ENCODE measurements at regions not wholly inside any gene's neighbourhood (a gene's known extent, or its start where the extent isn't known, plus 50 kb on each side); places are given as distances from the start of the nearest gene placed in this dataset.

- H3K27ac ChIP-seq (ENCODE audit: low read depth, low read length, poor library complexity, severe bottlenecking) = no peak overlapping the region
- H3K4me2 ChIP-seq (ENCODE audit: low read length) = no peak overlapping the region
- no peaks in the 10 kb centered on the region for H3K9me3 ChIP-seq (ENCODE audit: low read length)
- H3K27me3 ChIP-seq (ENCODE audit: insufficient read depth, low read length) = no peaks in the 10 kb centered on the region
- H3F3A ChIP-seq (ENCODE audit: insufficient read depth, low read length) = no peaks in the 10 kb centered on the region
- H3K4me1 ChIP-seq (ENCODE audit: insufficient read depth, low read length, severe bottlenecking) = no peaks in the 10 kb centered on the region
- H2AFZ ChIP-seq (ENCODE audit: low read length) = no peak overlapping the region
- H3K4me3 ChIP-seq (ENCODE audit: low read depth, low read length, poor library complexity, severe bottlenecking) = no peak overlapping the region
- H3K79me2 ChIP-seq (ENCODE audit: insufficient read depth, low read length) = no peaks in the 10 kb centered on the region
- no peak overlapping the region for H3K9ac ChIP-seq (ENCODE audit: low read length)
- H3K36me3 ChIP-seq (ENCODE audit: insufficient read depth, low read length) = no peaks in the 10 kb centered on the region
- H4K20me1 ChIP-seq (ENCODE audit: insufficient read depth, low read length) = no peaks in the 10 kb centered on the region
- TF ChIP-seq CTCF (IDR thresholded peaks at IDR 0.05; ENCODE audit: low read length) (no peak), EZH2 (IDR thresholded peaks at IDR 0.05; ENCODE audit: borderline replicate concordance, low read length) (no peak)
- H3K9me2 ChIP-seq (ENCODE audit: low read depth, low read length) = no peaks in the 10 kb centered on the region
Observed at GRCh38 chr9:13388157-13388556, 108.7 kb upstream of the MPDZ start.

- Histone ChIP-seq H3K79me2 (ENCODE audit: insufficient read depth, low read length) (no peaks in the 10 kb centered on the region), H4K20me1 (ENCODE audit: insufficient read depth, low read length) (no peaks in the 10 kb centered on the region), H3K36me3 (ENCODE audit: insufficient read depth, low read length) (no peaks in the 10 kb centered on the region), H3F3A (ENCODE audit: insufficient read depth, low read length) (no peaks in the 10 kb centered on the region), H3K4me1 (ENCODE audit: insufficient read depth, low read length, severe bottlenecking) (no peaks in the 10 kb centered on the region), H3K9ac (ENCODE audit: low read length) (no peak overlapping the region), H3K9me2 (ENCODE audit: low read depth, low read length) (no peaks in the 10 kb centered on the region), H3K27me3 (ENCODE audit: insufficient read depth, low read length) (no peaks in the 10 kb centered on the region), H3K4me3 (ENCODE audit: low read depth, low read length, poor library complexity, severe bottlenecking) (no peak overlapping the region), H2AFZ (ENCODE audit: low read length) (no peak overlapping the region), H3K9me3 (ENCODE audit: low read length) (no peaks in the 10 kb centered on the region), H3K27ac (ENCODE audit: low read depth, low read length, poor library complexity, severe bottlenecking) (no peak overlapping the region), H3K4me2 (ENCODE audit: low read length) (no peak overlapping the region)
- TF ChIP-seq CTCF (IDR thresholded peaks at IDR 0.05; ENCODE audit: low read length) (no peak), EZH2 (IDR thresholded peaks at IDR 0.05; ENCODE audit: borderline replicate concordance, low read length) (no peak)
Observed at GRCh38 chr9:13387734-13388067, 108.2 kb upstream of the MPDZ start.

GRCh38 chr9:13386935-13387733 is 107.6 kb upstream of the MPDZ start:
- Histone ChIP-seq H4K20me1 (ENCODE audit: insufficient read depth, low read length) (no peaks in the 10 kb centered on the region), H3K4me2 (ENCODE audit: low read length) (no peak overlapping the region)
- no peak for TF ChIP-seq EZH2 (IDR thresholded peaks at IDR 0.05; ENCODE audit: borderline replicate concordance, low read length)
- no peak for TF ChIP-seq CTCF (IDR thresholded peaks at IDR 0.05; ENCODE audit: low read length)

More at GRCh38 chr9:13386935-13387733, 107.6 kb upstream of the MPDZ start:
- no peak overlapping the region for H3K27ac ChIP-seq (ENCODE audit: low read depth, low read length, poor library complexity, severe bottlenecking)
- H3K4me3 ChIP-seq (ENCODE audit: low read depth, low read length, poor library complexity, severe bottlenecking) = no peak overlapping the region
- no peaks in the 10 kb centered on the region for H3F3A ChIP-seq (ENCODE audit: insufficient read depth, low read length)
- no peaks in the 10 kb centered on the region for H3K36me3 ChIP-seq (ENCODE audit: insufficient read depth, low read length)
- H3K9me3 ChIP-seq (ENCODE audit: low read length) = no peaks in the 10 kb centered on the region
- no peak overlapping the region for H3K9ac ChIP-seq (ENCODE audit: low read length)
- H2AFZ ChIP-seq (ENCODE audit: low read length) = no peak overlapping the region
- no peaks in the 10 kb centered on the region for H3K79me2 ChIP-seq (ENCODE audit: insufficient read depth, low read length)
- no peaks in the 10 kb centered on the region for H3K9me2 ChIP-seq (ENCODE audit: low read depth, low read length)
- H3K4me1 ChIP-seq (ENCODE audit: insufficient read depth, low read length, severe bottlenecking) = no peaks in the 10 kb centered on the region
- no peaks in the 10 kb centered on the region for H3K27me3 ChIP-seq (ENCODE audit: insufficient read depth, low read length)
